IPS-20b (cell line): ENCODE measurements at regions not wholly inside any gene's neighbourhood (a gene's known extent, or its start where the extent isn't known, plus 50 kb on each side); places are given as distances from the start of the nearest gene placed in this dataset.
"Not testable (repeated sequence)": the region's sequence is repeated elsewhere in the genome, so short reads cannot be mapped to it uniquely, and the experiment has no call there.

Experiments
- H3K27ac ChIP-seq: one replicate; pipeline ENCODE4 v1.5.1; 2013; ENCODE audit warnings: low read length
- H3K27me3 ChIP-seq: 2 replicates; pipeline ENCODE4 v1.6.1; 2013; ENCODE audit warnings: mild to moderate bottlenecking, low read length, inconsistent platforms; ENCODE audit not compliant: insufficient read depth
- H3K36me3 ChIP-seq: 2 replicates; pipeline ENCODE4 v1.6.1; 2013; ENCODE audit warnings: low read depth, mild to moderate bottlenecking, inconsistent platforms, low read length, moderate library complexity; ENCODE audit not compliant: insufficient read depth
- H3K4me1 ChIP-seq: 2 replicates; pipeline ENCODE4 v1.6.1; 2013; ENCODE audit warnings: mild to moderate bottlenecking, control low read depth, inconsistent platforms, low read length, moderate library complexity; ENCODE audit not compliant: insufficient read depth
- H3K4me3 ChIP-seq: 2 replicates; pipeline ENCODE4 v1.5.1; 2013; ENCODE audit warnings: mild to moderate bottlenecking, low read length, inconsistent platforms
- H3K9ac ChIP-seq: 2 replicates; pipeline ENCODE4 v1.6.1; 2013; ENCODE audit warnings: low read depth, mild to moderate bottlenecking, inconsistent platforms, low read length, moderate library complexity
- H3K9me3 ChIP-seq: 2 replicates; pipeline ENCODE4 v1.6.1; 2013; ENCODE audit warnings: mild to moderate bottlenecking, low read depth, low read length, inconsistent platforms; ENCODE audit not compliant: insufficient read depth

- Histone ChIP-seq H3K36me3 (no peaks in the 10 kb centered on the region), H3K4me3 (no peak overlapping the region), H3K9me3 (peaks cover 13% of the 10 kb centered on the region), H3K4me1 (peaks cover 9% of the 10 kb centered on the region; the same call in 1 of the 2 replicates), H3K27ac (no peak overlapping the region), H3K27me3 (no peaks in the 10 kb centered on the region), H3K9ac (no peak overlapping the region)
These were observed 158.9 kb downstream of the CEMIP2 start for GRCh38 chr9:71609448-71609830.

- H3K4me1 ChIP-seq: peaks cover 9% of the 10 kb centered on the region; the same call in 1 of the 2 replicates
These were observed 159.4 kb downstream of the CEMIP2 start for GRCh38 chr9:71608825-71609447.

GRCh38 chr9:71608021-71608420, 160.3 kb downstream of the CEMIP2 start:
- Histone ChIP-seq H3K4me3 (no peak overlapping the region), H3K27me3 (no peaks in the 10 kb centered on the region), H3K27ac (no peak overlapping the region), H3K36me3 (no peaks in the 10 kb centered on the region), H3K4me1 (peaks cover 9% of the 10 kb centered on the region; the same call in 1 of the 2 replicates), H3K9ac (peak overlapping the region; percentile 16; the same call in 1 of the 2 replicates), H3K9me3 (peaks cover 13% of the 10 kb centered on the region)

More at GRCh38 chr9:71608825-71609447, 159.4 kb downstream of the CEMIP2 start:
- peaks cover 13% of the 10 kb centered on the region for H3K9me3 ChIP-seq
- H3K27me3 ChIP-seq: no peaks in the 10 kb centered on the region
- H3K4me3 ChIP-seq: no peak overlapping the region
- no peaks in the 10 kb centered on the region for H3K36me3 ChIP-seq
- peak overlapping the region; percentile 16; the same call in 1 of the 2 replicates for H3K9ac ChIP-seq
- no peak overlapping the region for H3K27ac ChIP-seq

GRCh38 chr9:71607461-71607881, 160.8 kb downstream of the CEMIP2 start:
- H3K4me3 ChIP-seq: no peak overlapping the region
- H3K36me3 ChIP-seq: no peaks in the 10 kb centered on the region
- H3K27ac ChIP-seq: no peak overlapping the region
- H3K4me1 ChIP-seq: peaks cover 13% of the 10 kb centered on the region; the same call in 1 of the 2 replicates
- no peaks in the 10 kb centered on the region for H3K27me3 ChIP-seq
- no peak overlapping the region for H3K9ac ChIP-seq
- peaks cover 13% of the 10 kb centered on the region for H3K9me3 ChIP-seq

GRCh38 chr9:71604197-71605063, 163.9 kb downstream of the CEMIP2 start:
- Histone ChIP-seq H3K27me3 (no peaks in the 10 kb centered on the region), H3K27ac (no peak overlapping the region), H3K4me1 (peaks cover 11% of the 10 kb centered on the region; the same call in 1 of the 2 replicates), H3K9ac (no peak overlapping the region), H3K4me3 (no peak overlapping the region), H3K9me3 (no peaks in the 10 kb centered on the region), H3K36me3 (no peaks in the 10 kb centered on the region)

GRCh38 chr9:71602652-71603051, 165.7 kb downstream of the CEMIP2 start:
- H3K4me3 ChIP-seq: no peak overlapping the region
- H3K27me3 ChIP-seq: no peaks in the 10 kb centered on the region
- H3K4me1 ChIP-seq: peaks cover 4% of the 10 kb centered on the region; the same call in 1 of the 2 replicates
- H3K27ac ChIP-seq: no peak overlapping the region
- H3K9ac ChIP-seq: no peak overlapping the region
- no peaks in the 10 kb centered on the region for H3K36me3 ChIP-seq
- no peaks in the 10 kb centered on the region for H3K9me3 ChIP-seq

GRCh38 chr9:71595762-71596161, 172.6 kb downstream of the CEMIP2 start:
- not testable (repeated sequence) for H3K9me3 ChIP-seq, H3K9ac ChIP-seq, H3K4me1 ChIP-seq, H3K27ac ChIP-seq, H3K36me3 ChIP-seq, H3K4me3 ChIP-seq, H3K27me3 ChIP-seq

- no peaks in the 10 kb centered on the region for H3K36me3 ChIP-seq
- H3K4me3 ChIP-seq: no peak overlapping the region
- 0 out of 2 replicates have a peak, but pooled peaks cover 4% of the 10 kb centered on the region for H3K4me1 ChIP-seq
- H3K9me3 ChIP-seq: no peaks in the 10 kb centered on the region
- no peak overlapping the region for H3K9ac ChIP-seq
- H3K27ac ChIP-seq: no peak overlapping the region
- H3K27me3 ChIP-seq: no peaks in the 10 kb centered on the region
These were observed 173.8 kb downstream of the CEMIP2 start for GRCh38 chr9:71594541-71594940.

- H3K4me3 ChIP-seq: no peak overlapping the region
- H3K27me3 ChIP-seq: no peaks in the 10 kb centered on the region
- H3K27ac ChIP-seq: no peak overlapping the region
- no peaks in the 10 kb centered on the region for H3K9me3 ChIP-seq
- no peaks in the 10 kb centered on the region for H3K36me3 ChIP-seq
- no peak overlapping the region for H3K9ac ChIP-seq
- H3K4me1 ChIP-seq: 0 out of 2 replicates have a peak, but pooled peaks cover 4% of the 10 kb centered on the region
These were observed 175.9 kb downstream of the CEMIP2 start for GRCh38 chr9:71592400-71592799.

GRCh38 chr9:71590362-71590761, 178.0 kb downstream of the CEMIP2 start:
- Histone ChIP-seq H3K27me3 (no peaks in the 10 kb centered on the region), H3K36me3 (no peaks in the 10 kb centered on the region), H3K4me1 (0 out of 2 replicates have a peak, but pooled peaks cover 4% of the 10 kb centered on the region), H3K9ac (no peak overlapping the region), H3K4me3 (no peak overlapping the region), H3K27ac (no peak overlapping the region), H3K9me3 (no peaks in the 10 kb centered on the region)

GRCh38 chr9:71589612-71590011, 178.7 kb downstream of the CEMIP2 start:
- Histone ChIP-seq H3K4me3 (no peak overlapping the region), H3K27ac (no peak overlapping the region), H3K36me3 (no peaks in the 10 kb centered on the region), H3K9me3 (no peaks in the 10 kb centered on the region), H3K4me1 (0 out of 2 replicates have a peak, but pooled peaks cover 4% of the 10 kb centered on the region), H3K9ac (no peak overlapping the region), H3K27me3 (no peaks in the 10 kb centered on the region)
